Fibroblast of lung (primary cell): ENCODE measurements at regions not wholly inside any gene's neighbourhood (a gene's known extent, or its start where the extent isn't known, plus 50 kb on each side); places are given as distances from the start of the nearest gene placed in this dataset.

Experiments used
- DNase-seq, 2 donors: peaks; one replicate each; pipeline versions ENCODE4 v3.0.0 to v3.0.0-alpha.2; 2010; ENCODE audit warnings: low read depth in 2 of 2
- H2AFZ ChIP-seq: 2 replicates; pipeline ENCODE4 v1.5.1; 2012; ENCODE audit warnings: low read length, control low read depth, inconsistent platforms
- H3K27ac ChIP-seq: 2 replicates; pipeline ENCODE4 v1.5.1; 2011; ENCODE audit warnings: low read length, control low read depth; ENCODE audit not compliant: insufficient read depth
- H3K27me3 ChIP-seq: 2 replicates; pipeline ENCODE4 v1.5.1; 2011; ENCODE audit warnings: mild to moderate bottlenecking, low read length; ENCODE audit not compliant: control insufficient read depth, insufficient read depth
- H3K36me3 ChIP-seq: 2 replicates; pipeline ENCODE4 v1.5.1; 2011; ENCODE audit warnings: low read length; ENCODE audit not compliant: control insufficient read depth, insufficient read depth
- H3K4me1 ChIP-seq: 2 replicates; pipeline ENCODE4 v1.5.1; 2011; ENCODE audit warnings: low read length; ENCODE audit not compliant: control insufficient read depth, insufficient read depth; ENCODE audit errors: extremely low read depth
- H3K4me2 ChIP-seq: 2 replicates; pipeline ENCODE4 v1.5.1; 2011; ENCODE audit warnings: low read length, control low read depth; ENCODE audit not compliant: insufficient read depth; ENCODE audit errors: extremely low read depth
- H3K4me3 ChIP-seq, 4 experiments: fragments of 200-600 bp in 1 of 4; sonication (generic) in 1 of 4; replicated peaks in 1 of 4; 2 replicates each; pipeline ENCODE4 v1.5.1; 2011 to 2016; ENCODE audit warnings: low read length in 4 of 4, low read depth in 3 of 4, mild to moderate bottlenecking in 3 of 4, control low read depth in 2 of 4, inconsistent platforms in 1 of 4, mixed read lengths in 1 of 4; ENCODE audit not compliant: insufficient read depth in 1 of 4; ENCODE audit errors: control extremely low read depth in 1 of 4
- H3K79me2 ChIP-seq: 2 replicates; pipeline ENCODE4 v1.5.1; 2012; ENCODE audit warnings: mild to moderate bottlenecking, low read length, inconsistent platforms; ENCODE audit not compliant: control insufficient read depth, insufficient read depth
- H3K9ac ChIP-seq: 2 replicates; pipeline ENCODE4 v1.5.1; 2011; ENCODE audit warnings: mild to moderate bottlenecking, low read length, control low read depth; ENCODE audit not compliant: insufficient read depth
- H3K9me3 ChIP-seq: 2 replicates; pipeline ENCODE4 v1.5.1; 2012; ENCODE audit warnings: low read depth, low read length; ENCODE audit not compliant: control insufficient read depth, insufficient read depth
- H4K20me1 ChIP-seq: 2 replicates; pipeline ENCODE4 v1.5.1; 2011; ENCODE audit warnings: low read length; ENCODE audit not compliant: control insufficient read depth, insufficient read depth; ENCODE audit errors: extremely low read depth
- EZH2 ChIP-seq: IDR thresholded peaks from 2 replicates; pipeline ENCODE4 v1.5.1; 2012; ENCODE audit warnings: low read length, control low read depth, mild to moderate bottlenecking; ENCODE audit errors: missing control alignments
- TF ChIP-seq, protein P1 (sequence below), 2 donors: IDR thresholded peaks in 1 of 2; conservative IDR thresholded peaks in 1 of 2; 1 replicate in 1 of 2; 2 replicates in 1 of 2; pipeline ENCODE4 v1.5.1; 2011 to 2012; ENCODE audit warnings: low read length in 2 of 2, control low read depth in 1 of 2, inconsistent platforms in 1 of 2, low read depth in 1 of 2, mild to moderate bottlenecking in 1 of 2

DNA sequence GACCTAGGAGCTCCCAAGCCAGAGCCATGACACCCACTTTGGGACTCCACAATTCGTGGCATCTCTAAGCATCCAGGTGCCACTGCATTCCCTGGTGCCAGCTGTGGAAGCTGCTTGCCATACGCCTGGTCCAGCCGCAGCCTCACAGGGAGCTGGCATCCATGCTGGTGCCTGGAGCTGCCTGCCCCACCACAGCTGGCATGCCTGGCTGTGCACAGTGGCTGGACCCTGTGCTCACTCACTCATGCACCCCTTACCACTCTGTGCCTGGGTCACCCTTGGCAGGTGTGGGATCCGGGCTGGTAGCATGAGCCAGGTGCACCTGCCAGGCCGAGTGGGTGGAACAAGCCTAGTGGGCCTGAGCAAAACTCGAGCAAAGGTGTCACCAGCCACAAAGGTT is 90.1 kb downstream of the CAVIN4 start:
- Histone ChIP-seq H3K27me3 (no peaks in the 10 kb centered on the region), H3K9ac (no peak overlapping the region), H3K9me3 (no peaks in the 10 kb centered on the region), H3K79me2 (no peaks in the 10 kb centered on the region), H3K27ac (no peak overlapping the region), H2AFZ (no peak overlapping the region), H4K20me1 (no peaks in the 10 kb centered on the region), H3K4me2 (no peak overlapping the region), H3K4me3 (no peak overlapping the region), H3K4me1 (no peaks in the 10 kb centered on the region), H3K36me3 (no peaks in the 10 kb centered on the region)
- no peak for DNase-seq
- TF ChIP-seq EZH2 = no peak
- TF ChIP-seq, protein P1, sequence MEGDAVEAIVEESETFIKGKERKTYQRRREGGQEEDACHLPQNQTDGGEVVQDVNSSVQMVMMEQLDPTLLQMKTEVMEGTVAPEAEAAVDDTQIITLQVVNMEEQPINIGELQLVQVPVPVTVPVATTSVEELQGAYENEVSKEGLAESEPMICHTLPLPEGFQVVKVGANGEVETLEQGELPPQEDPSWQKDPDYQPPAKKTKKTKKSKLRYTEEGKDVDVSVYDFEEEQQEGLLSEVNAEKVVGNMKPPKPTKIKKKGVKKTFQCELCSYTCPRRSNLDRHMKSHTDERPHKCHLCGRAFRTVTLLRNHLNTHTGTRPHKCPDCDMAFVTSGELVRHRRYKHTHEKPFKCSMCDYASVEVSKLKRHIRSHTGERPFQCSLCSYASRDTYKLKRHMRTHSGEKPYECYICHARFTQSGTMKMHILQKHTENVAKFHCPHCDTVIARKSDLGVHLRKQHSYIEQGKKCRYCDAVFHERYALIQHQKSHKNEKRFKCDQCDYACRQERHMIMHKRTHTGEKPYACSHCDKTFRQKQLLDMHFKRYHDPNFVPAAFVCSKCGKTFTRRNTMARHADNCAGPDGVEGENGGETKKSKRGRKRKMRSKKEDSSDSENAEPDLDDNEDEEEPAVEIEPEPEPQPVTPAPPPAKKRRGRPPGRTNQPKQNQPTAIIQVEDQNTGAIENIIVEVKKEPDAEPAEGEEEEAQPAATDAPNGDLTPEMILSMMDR (conservative IDR thresholded peaks at IDR 0.05 in 1 of 2, IDR thresholded peaks at IDR 0.05 in 1 of 2; ENCODE audit: low read depth in 1 of 2, low read length in 2 of 2) = no peak

DNA sequence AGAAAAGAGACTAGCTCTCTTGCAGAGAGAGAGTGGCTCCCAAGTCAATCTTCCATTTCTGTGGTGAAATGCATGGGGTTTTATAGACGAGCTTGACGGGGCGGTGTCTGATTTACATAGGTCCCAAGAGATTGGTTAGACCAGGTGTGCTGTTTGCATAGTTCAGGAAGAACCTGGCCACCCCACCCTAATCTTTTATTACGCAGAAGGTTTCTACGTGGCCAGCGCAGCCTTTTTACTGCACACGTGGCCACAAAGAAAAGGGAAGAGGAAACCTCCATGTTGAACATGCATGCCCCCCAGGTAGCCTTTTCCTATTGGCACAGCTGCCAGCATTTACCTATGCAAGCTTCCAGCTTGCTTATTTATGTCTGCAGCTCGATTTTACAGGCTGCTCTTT is 92.1 kb downstream of the CAVIN4 start:
- no peak for DNase-seq
- no peak overlapping the region for H3K9ac ChIP-seq
- H3K4me3 ChIP-seq = no peak overlapping the region
- H3K36me3 ChIP-seq = no peaks in the 10 kb centered on the region
- no peaks in the 10 kb centered on the region for H3K9me3 ChIP-seq
- TF ChIP-seq, protein P1 (conservative IDR thresholded peaks at IDR 0.05 in 1 of 2, IDR thresholded peaks at IDR 0.05 in 1 of 2; ENCODE audit: low read depth in 1 of 2, low read length in 2 of 2) = no peak
- TF ChIP-seq EZH2 = no peak
- no peaks in the 10 kb centered on the region for H3K79me2 ChIP-seq
- H2AFZ ChIP-seq = no peak overlapping the region
- H3K4me1 ChIP-seq = no peaks in the 10 kb centered on the region
- H3K4me2 ChIP-seq = no peak overlapping the region
- no peaks in the 10 kb centered on the region for H4K20me1 ChIP-seq
- H3K27me3 ChIP-seq = no peaks in the 10 kb centered on the region
- no peak overlapping the region for H3K27ac ChIP-seq

DNA sequence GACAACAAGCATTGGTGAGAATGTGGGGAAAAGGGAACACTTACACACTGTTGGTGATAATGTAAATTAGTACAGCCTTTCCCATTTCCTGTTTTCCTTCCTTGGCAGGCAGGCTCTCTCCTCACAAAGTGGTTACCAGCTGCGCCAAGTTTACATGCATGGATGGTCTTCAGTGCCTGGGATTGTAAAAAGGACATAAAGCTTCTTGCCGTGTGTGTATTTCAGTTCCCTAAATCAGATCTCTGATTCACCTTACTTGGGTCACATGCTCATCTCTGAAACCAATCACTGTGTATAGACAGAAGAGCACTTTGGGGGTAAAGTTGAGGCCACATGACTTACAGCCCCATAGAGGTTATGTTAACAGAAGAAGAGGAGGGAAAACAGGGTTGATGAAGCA is 92.8 kb downstream of the CAVIN4 start:
- no peaks in the 10 kb centered on the region for H3K36me3 ChIP-seq
- no peaks in the 10 kb centered on the region for H3K79me2 ChIP-seq
- H4K20me1 ChIP-seq = no peaks in the 10 kb centered on the region
- no peak overlapping the region for H2AFZ ChIP-seq
- TF ChIP-seq, protein P1 (conservative IDR thresholded peaks at IDR 0.05 in 1 of 2, IDR thresholded peaks at IDR 0.05 in 1 of 2; ENCODE audit: low read depth in 1 of 2, low read length in 2 of 2) = no peak
- TF ChIP-seq EZH2 = no peak
- H3K4me3 ChIP-seq = no peak overlapping the region
- DNase-seq = no peak
- H3K27me3 ChIP-seq = no peaks in the 10 kb centered on the region
- no peaks in the 10 kb centered on the region for H3K9me3 ChIP-seq
- H3K4me2 ChIP-seq = no peak overlapping the region
- no peaks in the 10 kb centered on the region for H3K4me1 ChIP-seq
- no peak overlapping the region for H3K27ac ChIP-seq
- no peak overlapping the region for H3K9ac ChIP-seq
